ENCODE measurements at regions not wholly inside any gene's neighbourhood (a gene's known extent, or its start where the extent isn't known, plus 50 kb on each side); places are given as distances from the start of the nearest gene placed in this dataset.

DNA sequence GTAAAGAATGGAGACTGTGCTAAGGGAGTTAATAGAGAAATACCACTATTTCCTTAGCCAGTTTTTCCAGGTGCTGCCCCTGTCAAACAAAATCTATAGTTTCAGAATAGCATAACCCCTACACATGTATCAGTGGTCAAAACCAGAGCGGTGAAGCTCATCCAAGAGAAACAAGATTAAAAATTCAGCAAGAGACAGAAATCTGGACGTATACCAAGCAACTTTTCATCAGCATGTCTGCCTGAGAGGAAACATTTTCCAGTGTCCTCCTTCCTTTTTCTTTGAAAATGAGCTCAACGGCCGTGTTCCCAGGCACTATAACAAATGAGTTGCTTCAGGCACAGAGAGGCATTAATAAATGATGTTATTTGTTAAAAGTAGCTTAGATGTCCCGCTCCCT lies 416.5 kb downstream of the BCKDHB start:
- TF ChIP-seq POLR2AphosphoS5 (IDR thresholded peaks at IDR 0.05; ENCODE audit: low read depth, low read length) (no peak), POLR2A (IDR thresholded peaks at IDR 0.05; ENCODE audit: low read depth, low read length) (no peak), TAF1 (IDR thresholded peaks at IDR 0.05; ENCODE audit: low read depth, low read length) (no peak)

All from GM12891 (cell line).